ENCODE measurements at regions not wholly inside any gene's neighbourhood (a gene's known extent, or its start where the extent isn't known, plus 50 kb on each side); places are given as distances from the start of the nearest gene placed in this dataset.
"Not testable (repeated sequence)": the region's sequence is repeated elsewhere in the genome, so short reads cannot be mapped to it uniquely, and the experiment has no call there.

GRCh38 chr5:56763711-56764466, 51.5 kb upstream of the MAP3K1 start:
- Histone ChIP-seq H3K27ac (no peak overlapping the region), H3K4me3 (no peak overlapping the region)

- H3K27ac ChIP-seq = no peak overlapping the region
These were observed 52.2 kb upstream of the MAP3K1 start for GRCh38 chr5:56763182-56763581.

GRCh38 chr5:56761151-56761885, 54.0 kb upstream of the MAP3K1 start:
- H3K27ac ChIP-seq = no peak overlapping the region
- no peak overlapping the region for H3K4me3 ChIP-seq

More at GRCh38 chr5:56763182-56763581, 52.2 kb upstream of the MAP3K1 start:
- H3K4me3 ChIP-seq = no peak overlapping the region

- Histone ChIP-seq H3K4me3 (no peak overlapping the region), H3K27ac (no peak overlapping the region)
These were observed 54.6 kb upstream of the MAP3K1 start for GRCh38 chr5:56760723-56761122.

- H3K27ac ChIP-seq = peak overlapping the region in 1 of 21 experiments; percentile 24
These were observed 55.7 kb upstream of the MAP3K1 start for GRCh38 chr5:56759521-56760216.

GRCh38 chr5:56757077-56757476, 58.3 kb upstream of the MAP3K1 start:
- Histone ChIP-seq H3K27ac (no peak overlapping the region), H3K4me3 (no peak overlapping the region)

More at GRCh38 chr5:56759521-56760216, 55.7 kb upstream of the MAP3K1 start:
- H3K4me3 ChIP-seq = no peak overlapping the region

- Histone ChIP-seq H3K27ac (no peak overlapping the region), H3K4me3 (no peak overlapping the region)
These were observed 60.3 kb upstream of the MAP3K1 start for GRCh38 chr5:56755036-56755555.

GRCh38 chr5:56753588-56753987, 61.8 kb upstream of the MAP3K1 start:
- H3K27ac ChIP-seq, H3K4me3 ChIP-seq: not testable (repeated sequence)

GRCh38 chr5:56751572-56752313, 63.6 kb upstream of the MAP3K1 start:
- H3K4me3 ChIP-seq = no peak overlapping the region
- H3K27ac ChIP-seq = peak overlapping the region in 1 of 21 experiments; percentile 5

- Histone ChIP-seq H3K27ac (no peak overlapping the region), H3K4me3 (no peak overlapping the region)
These were observed 65.5 kb upstream of the MAP3K1 start for GRCh38 chr5:56749842-56750241.

GRCh38 chr5:56746553-56747339, 68.6 kb upstream of the MAP3K1 start:
- Histone ChIP-seq H3K4me3 (no peak overlapping the region), H3K27ac (no peak overlapping the region)

- Histone ChIP-seq H3K4me3 (no peak overlapping the region), H3K27ac (no peak overlapping the region)
These were observed 69.5 kb upstream of the MAP3K1 start for GRCh38 chr5:56745864-56746263.

- Histone ChIP-seq H3K4me3 (no peak overlapping the region), H3K27ac (no peak overlapping the region)
These were observed 74.5 kb upstream of the MAP3K1 start for GRCh38 chr5:56740868-56741267.

GRCh38 chr5:56739990-56740389, 75.4 kb upstream of the MAP3K1 start:
- Histone ChIP-seq H3K4me3 (no peak overlapping the region), H3K27ac (no peak overlapping the region)

GRCh38 chr5:56737951-56738606, 77.3 kb upstream of the MAP3K1 start:
- peak overlapping the region in 2 of 21 experiments; percentile 4 to 82 for H3K27ac ChIP-seq
- H3K4me3 ChIP-seq = no peak overlapping the region

- Histone ChIP-seq H3K4me3 (no peak overlapping the region), H3K27ac (peak overlapping the region in 14 of 21 experiments; percentile 0 to 82 (median 52))
These were observed 78.2 kb upstream of the MAP3K1 start for GRCh38 chr5:56737002-56737621.

- H3K4me3 ChIP-seq = no peak overlapping the region
- peak overlapping the region in 10 of 21 experiments; percentile 3 to 82 (median 62) for H3K27ac ChIP-seq
These were observed 79.3 kb upstream of the MAP3K1 start for GRCh38 chr5:56735849-56736641.

All from skin epidermis (tissue), 12 donors.